Stimulated activated CD4-positive, alpha-beta T cell treated with anti-CD3 and anti-CD28 coated beads, Interleukin-15, amount 100 ng/mL, for 1 hour (primary cell): ENCODE measurements at regions not wholly inside any gene's neighbourhood (a gene's known extent, or its start where the extent isn't known, plus 50 kb on each side); places are given as distances from the start of the nearest gene placed in this dataset.

Experiments used
- DNase-seq, 2 donors: peaks; one replicate each; pipeline ENCODE4 v3.0.0-alpha.2; 2020; ENCODE audit warnings: low read depth in 1 of 2, low spot score in 1 of 2

DNA sequence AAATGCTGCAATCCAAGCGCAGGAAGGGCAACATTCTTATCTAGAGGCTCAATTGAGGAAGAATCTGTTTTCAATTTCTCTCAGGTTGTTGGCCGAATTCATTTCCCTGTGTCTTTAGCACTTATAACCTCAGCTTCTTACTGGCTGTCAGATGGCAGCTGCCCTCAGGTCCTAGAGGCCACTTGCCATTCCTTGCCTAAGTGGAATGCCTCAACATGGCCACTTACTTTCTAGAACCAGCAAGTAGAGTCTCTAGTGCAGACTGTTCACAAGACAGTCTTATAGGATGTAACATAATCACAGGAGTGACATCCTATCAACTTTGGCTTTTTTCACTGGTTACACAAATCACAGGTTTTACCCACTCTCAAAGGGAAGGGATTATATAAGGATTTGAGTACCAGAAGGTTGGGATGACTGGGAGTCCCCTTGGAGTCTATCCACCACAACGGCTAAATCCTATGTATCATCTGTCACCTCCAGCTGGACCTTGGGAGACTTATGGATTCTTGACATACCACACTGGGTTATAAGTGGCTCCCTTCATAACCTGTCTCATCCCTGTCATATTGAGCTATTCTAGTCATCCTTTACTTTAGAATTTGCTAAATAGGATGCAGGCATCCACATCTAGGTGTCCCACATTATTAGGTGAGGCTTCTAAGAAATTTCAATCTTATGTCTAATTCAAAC lies 297.9 kb upstream of the CTSO start:
- DNase-seq, result no peak

DNA sequence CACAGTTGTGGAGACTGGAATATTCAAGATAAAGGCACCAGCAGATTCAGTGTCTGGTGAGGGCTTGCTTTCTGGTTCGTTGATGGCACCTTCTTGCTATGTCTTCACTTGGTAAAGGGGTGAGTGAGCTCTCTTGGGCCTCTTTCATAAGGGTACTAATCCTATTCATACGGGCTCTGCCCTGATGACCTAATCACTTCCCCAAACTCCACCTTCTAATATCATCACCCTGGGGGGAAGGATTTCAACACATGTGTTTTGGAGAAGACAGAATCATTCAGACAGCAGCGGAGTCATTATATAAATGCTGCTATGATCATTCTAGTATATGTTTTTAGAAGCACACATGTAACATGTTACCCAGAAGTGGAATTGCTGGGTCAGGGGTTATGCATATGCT lies 295.3 kb upstream of the CTSO start:
- no peak for DNase-seq

DNA sequence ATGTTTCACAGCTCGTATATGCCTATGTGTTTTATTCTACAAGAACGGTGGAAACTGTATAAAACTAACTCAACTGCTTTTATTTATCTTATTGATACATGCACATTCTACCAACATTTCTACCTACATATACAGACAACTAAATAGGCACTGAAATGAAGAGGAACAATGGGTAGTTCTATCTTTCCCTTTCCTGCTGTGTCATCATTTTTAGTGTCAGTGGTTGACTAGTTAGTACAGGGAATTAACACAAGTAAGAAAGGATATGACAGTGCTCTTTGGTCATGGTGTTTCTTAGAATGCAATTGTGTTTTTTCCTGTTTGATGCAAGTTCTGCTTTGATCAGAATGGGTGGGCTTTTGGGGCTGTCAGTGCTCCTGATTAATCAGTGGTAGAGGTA lies 293.8 kb upstream of the CTSO start:
- DNase-seq, result no peak

DNA sequence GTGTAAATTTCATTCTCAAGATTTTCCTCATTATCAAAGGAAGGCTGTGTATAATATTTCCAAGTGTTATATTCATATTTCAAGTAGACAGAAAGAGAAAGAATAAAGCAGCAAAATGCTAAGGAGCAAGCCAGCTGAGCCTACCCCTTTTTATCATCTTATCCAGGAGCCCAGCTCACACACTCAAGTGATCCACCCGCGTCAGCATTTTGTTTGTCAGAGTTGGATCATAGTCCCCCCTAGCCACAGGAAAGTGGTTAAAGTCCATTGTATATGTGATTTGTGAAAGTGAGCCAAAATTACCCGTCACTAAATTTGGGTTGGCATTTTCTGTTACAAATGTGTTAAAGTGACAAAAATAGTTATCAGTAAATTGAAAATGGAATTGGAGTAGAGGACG lies 289.3 kb upstream of the CTSO start:
- no peak for DNase-seq

DNA sequence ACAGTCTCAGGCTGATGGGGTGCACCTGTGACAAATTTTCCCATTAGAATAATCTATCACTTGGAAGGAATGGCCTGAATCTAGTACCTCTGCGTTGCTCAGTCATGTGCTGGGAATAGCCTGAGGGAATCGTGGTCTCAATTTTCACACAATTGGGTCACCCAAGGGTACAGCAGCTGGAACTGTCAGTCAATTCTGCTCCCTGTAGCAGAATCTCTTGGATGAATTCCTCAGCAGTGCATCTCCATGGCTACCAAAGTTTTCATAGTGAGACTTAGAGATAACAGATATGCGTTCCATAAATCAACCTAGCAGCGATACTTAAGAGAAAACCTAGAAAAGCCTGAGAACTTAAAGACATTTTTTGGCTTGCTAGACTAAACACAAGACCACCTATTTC lies 288.7 kb upstream of the CTSO start:
- no peak for DNase-seq

DNA sequence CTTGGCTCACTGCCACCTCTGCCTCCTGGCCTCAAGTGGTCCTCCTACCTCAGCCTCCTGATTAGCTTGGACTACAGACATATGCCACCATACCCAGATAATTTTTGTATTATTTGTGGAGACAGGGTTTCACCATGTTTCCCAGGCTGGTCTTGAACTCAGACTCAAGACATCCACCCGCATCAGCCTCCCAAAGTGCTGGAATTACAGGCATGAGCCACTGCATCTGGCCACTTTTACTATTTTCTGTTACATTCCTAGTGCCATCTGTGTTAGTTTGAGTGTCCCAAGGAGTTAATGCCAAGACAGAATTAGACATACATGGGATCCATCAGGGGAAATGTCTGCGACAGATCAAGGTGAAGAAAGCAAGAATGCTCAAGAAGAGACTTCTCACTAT lies 288.2 kb upstream of the CTSO start:
- DNase-seq, result no peak

DNA sequence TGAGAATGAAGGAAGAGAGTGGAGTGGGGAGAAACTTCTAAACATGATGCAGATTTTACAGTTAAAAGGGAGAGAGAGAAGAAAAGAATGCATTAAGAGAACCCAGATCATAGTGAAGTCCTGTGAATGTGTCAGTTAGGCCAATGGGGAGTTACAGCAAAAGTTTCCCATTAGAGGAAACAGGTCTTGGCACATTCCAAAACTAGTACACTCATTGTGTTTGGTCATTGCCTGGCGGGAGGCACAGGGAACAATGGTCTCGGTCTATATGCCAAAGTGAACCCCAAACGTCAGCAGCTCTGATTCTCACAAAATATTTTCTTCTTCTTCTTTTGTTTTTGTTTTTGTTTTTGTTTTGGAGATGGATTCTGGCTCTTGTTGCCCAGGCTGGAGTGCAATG lies 284.5 kb upstream of the CTSO start:
- DNase-seq, result no peak

DNA sequence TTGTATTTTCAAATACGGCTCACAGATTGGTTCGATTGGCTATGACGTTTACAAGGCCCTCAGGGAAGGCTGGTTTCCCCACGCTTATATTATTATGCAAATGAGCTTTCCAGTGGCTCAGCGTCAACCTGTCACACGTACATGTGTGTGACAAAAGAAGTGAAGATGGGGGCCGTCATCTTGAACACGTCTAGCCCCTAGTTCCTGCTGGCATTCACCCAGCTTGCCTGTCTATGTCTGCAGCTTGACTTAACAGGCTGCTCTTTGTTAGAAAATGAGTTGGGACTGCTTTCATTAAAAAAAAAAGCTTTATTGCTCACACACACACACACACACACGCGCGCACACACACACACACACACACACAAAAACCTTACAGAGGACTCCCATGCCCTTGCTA lies 283.6 kb upstream of the CTSO start:
- no peak for DNase-seq

DNA sequence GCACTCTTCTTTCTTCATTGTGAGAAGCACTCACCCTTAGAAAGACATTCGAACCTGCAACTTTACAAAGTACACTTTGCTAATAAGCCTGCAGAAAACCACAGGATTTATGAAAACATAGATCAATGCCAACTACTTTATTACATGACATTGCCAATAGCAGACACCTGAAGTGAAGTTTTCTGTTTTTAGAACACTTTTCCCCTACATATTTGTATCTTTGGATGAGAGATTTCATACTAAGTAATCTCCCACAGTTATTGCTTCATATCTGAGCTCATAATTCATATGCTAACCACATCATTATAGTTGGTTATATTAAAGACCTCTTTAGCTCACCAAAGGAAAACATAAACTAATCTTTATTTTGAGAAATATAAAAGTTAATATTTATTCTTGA lies 276.5 kb upstream of the CTSO start:
- DNase-seq, result no peak

DNA sequence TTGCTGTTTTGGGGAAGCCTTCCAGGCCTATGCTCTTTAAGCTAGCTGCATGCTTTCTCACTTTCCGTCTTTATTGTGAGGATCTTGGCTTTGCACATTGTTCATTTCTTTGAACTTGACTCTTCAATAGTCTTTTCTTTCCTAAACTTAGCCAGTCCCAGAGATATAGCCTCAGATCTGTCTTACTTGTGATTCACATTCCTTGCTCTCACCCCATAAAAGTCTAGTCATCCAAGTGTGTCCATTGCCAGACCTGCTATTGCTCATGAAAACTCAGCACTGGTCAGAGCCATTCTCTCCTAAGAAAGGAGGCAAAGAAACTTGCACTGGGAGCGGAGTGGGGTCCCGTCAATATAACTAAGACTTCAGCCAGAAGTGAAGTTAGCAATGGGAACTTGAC lies 275.0 kb upstream of the CTSO start:
- no peak for DNase-seq

DNA sequence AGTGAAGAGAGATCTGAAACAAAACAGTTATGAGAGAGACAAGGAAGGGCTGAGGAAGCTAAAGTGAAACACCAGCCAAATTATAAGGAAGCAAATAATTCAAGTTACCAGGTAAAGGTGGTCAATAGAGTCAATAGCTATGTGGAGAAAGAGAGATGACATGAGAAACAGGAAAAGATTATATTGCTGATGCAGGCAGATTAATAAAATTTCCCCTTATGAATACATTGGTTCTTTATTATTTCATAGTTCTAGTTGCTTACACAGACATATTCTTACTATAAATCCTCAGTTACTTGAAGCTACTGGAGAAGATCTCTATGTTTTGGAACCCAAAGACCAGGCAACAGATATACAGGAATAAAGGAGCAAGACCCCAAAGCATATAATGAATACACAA lies 273.7 kb upstream of the CTSO start:
- DNase-seq, result no peak

DNA sequence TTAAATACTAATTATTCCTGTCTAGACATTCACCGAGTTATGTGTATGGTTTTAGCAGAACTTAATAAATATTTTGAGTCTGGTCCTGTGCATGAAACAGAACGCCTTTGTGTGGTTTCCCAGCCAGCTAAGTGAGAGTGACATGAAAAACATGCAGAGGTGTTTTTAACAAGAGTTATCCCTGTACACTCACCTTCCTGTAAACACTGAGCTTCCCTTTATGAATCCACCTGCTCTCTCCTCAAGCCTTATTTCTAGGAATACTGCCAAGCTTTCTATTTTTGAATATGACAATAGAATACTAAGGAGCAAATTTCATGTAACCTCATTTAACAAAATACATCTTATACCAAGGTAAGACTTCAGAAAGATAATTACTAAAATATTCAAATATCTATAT lies 270.3 kb upstream of the CTSO start:
- DNase-seq, result no peak

DNA sequence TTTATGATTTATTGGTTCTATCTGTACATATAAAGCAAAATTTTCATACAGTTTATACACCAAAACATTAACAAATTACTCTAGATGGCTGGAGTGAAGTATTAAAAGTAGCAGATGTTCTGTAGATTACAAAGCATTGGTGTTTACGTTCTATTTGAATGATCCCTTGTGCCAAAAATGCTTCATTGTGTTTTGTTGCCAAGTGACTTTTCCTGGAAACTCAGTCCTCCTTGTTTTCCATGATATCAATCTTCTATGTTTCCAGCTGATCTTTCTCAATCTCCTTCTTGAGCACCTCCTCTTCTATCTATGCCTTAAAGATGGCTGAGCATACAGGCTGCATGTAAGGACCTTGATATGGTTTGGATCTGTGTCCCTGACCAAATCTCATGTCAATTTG lies 263.6 kb upstream of the CTSO start:
- no peak for DNase-seq

DNA sequence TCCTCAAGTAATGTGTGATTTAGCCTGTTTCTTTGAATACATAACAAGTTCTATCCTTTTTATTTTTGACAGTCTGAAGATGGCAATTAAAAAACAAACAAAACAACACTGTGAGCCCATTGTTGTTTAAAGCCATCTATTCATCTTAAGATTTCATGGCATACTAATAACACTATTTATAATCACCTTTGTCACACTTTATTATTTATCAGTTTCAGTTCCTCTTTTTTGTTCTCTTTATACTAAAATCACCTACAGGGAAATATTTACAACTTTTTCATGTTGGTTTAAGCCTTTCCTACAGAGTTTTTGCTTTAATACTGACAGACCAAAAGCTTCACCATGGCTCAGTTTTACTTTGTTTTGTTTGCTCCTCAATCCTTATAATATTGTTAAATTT lies 247.4 kb upstream of the CTSO start:
- no peak for DNase-seq

DNA sequence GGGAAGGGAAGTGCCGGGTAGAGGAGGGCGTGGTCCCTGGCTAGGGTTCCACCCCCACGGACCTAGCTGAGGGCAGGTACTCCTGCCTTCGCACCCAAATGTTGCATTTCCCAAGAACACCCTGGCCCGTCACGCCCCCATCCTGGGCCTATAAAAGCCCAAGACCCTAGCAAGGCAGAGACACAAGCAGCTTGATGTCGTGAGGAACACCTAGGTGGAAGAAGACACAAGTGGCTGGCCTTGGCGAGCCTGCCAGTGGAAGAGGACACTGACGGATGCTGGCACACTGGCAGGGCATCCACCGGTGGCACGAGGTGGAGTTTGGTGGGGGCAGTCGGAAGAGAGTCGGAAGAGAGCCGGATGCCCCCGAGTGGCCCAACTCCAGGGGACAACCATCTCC lies 244.8 kb upstream of the CTSO start:
- DNase-seq, result no peak

DNA sequence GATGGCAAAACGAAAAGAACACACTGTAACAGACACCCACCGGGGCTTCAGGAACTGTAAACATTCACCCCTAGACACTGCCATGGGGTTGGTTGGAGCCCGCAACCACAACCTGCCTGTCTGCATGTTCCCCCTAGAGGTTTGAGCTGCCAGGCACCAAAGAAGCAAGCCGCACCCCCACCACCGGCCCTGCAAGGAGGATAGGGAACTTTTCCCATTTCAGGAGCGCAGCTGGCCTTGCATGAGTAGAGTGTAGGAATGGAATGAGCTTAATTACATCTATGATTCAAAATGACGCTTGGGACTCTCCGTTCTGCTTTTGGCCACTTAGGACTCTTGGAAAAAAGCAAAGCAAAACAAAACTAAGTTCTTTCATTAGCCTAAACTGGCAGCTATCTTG lies 243.6 kb upstream of the CTSO start:
- no peak for DNase-seq

DNA sequence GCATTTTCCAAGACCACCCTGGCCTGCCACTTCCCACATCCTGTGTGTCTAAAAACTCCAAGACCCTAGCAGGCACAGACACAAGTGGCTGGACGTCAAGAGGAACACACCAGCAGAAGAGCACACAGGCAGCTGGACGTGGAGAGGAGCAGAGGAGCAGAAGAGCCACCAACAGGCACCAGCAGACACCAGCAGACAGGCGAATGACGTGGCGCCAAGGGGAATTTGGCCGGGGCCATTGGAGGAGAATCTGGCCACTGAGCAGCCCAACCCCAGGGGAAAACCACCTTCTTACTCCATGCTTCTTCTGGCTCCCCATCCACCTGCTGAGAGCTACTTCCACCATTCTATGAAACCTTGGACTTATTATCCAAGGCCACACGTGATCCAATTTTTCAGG lies 243.1 kb upstream of the CTSO start:
- no peak for DNase-seq

DNA sequence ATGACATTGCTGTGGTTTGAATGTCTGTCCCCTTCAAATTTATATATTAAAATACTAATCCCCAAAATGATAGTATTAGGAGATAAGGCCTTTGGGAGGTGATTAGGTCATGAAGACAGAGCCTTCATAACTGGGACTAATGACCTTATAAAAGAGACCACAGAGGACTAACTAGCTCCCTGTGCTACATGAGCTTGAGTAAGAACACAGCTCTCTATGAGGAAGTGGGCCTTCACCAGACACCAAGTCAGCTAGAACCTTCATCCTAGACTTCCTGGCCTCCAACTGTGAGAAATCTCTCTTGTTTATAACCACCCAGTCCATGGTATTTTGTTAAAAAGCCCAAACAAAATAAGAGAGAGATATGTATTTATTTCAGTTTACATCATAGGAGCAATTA lies 242.2 kb upstream of the CTSO start:
- DNase-seq, result no peak

DNA sequence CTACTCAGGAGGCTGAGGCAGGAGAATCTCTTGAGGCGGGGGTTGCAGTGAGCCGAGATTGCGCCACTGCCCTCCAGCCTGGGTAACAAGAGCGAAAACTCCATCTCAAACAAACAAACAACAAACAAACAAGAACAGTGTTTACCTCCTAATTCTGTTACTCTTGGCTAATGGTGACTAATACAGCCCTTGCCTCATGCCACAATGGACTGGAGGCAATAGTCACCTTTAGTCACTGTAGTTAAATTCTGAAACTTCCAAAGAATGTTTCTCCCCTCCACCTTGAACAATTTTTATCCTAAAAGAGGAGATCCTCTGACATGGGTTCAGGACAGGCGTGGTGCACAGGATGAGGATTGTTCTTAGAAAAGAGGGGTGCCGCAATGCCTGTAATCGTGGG lies 241.2 kb upstream of the CTSO start:
- DNase-seq, result no peak

DNA sequence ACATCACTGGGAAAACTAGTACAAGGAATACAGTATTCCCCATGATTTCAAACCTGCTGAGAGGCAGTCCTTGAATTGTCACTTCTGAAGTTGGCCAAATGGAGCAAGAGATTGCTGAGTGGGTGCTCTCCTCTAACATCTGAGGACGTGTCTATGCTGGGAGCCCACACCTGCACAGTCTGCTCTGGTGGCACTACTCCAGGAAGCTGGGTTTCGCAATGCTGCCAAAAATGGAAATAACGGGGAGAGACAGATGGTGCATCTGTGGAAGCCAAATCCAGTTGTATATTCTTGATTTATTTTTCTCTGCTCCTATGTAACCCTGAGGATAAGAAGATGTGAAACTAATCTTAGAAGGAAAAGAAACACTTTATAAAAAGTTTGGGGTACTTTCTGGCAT lies 240.1 kb upstream of the CTSO start:
- DNase-seq, result no peak

DNA sequence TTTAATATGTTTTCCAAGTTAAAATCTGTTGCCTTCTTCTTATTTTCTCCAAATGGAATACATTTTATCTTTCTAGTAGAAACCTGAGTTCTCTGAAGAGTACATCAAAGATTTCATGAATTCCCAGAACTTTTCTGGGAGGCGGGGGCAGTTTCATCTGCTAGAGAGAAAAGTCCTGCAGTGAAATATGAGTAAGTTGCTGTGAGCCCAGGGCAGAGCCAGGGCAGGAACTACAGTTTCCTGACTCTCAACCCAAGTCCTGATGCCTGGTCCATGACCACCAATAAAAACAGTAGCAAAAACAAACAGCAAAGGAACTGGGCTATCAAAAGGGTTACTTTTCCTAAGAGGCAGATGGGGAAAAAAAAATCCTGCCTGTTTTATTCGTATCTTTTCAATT lies 239.4 kb upstream of the CTSO start:
- DNase-seq, result no peak

DNA sequence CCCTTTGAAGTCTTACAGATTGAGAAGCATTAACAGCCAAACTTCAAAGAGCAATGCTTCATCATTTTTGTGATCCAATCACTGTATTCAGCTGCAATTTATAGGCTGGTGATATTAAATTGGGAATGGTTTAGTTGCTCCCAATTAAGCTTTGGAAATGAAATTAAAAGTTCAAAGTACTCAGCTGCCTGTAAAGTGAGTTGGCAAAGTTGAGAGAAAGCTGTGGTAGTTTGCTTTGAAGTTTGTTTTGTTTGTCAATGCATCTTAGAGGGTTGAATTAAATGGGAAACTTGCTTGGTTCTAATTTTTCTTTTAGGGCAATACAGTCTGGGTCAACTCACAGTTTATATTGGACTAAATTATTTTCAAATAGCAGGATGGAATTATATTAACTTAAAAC lies 238.4 kb upstream of the CTSO start:
- DNase-seq, result no peak

DNA sequence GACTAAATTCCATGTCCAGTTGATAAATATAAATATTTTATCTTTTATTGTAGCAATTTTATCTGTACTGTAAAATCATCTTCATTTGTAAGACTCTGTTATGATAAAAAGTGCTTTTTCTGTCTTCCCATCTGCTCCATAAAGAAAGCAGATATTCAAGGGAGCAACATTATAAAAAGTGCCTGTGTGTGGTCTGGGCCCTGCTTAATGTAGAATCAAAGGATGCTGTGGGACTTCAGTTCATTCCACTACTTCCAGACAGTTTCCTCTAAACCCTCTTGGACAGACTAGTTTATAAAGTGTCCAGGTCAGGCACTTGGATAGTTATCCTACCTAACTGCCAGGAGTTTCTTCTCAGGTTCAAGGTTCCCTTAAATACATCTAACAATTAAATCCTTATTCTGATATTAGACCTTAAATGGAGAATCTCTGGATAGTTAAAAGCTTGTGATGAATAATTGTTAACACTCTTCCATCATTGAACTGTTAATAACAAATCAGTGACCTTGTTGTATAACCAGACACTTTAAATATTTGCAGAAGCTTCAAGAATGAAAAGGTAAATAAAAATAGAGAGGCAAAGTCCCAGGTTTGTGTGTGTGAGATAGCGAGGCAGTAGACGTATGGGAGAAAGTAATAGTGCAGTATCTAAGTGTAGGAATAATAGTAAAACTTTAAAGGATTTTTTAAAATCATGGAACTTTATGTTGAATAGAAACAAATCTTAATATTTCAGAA lies 237.5 kb upstream of the CTSO start:
- no peak for DNase-seq
